ENCODE measurements at regions not wholly inside any gene's neighbourhood (a gene's known extent, or its start where the extent isn't known, plus 50 kb on each side); places are given as distances from the start of the nearest gene placed in this dataset.

GRCh38 chr6:144769142-144769541 is 484.0 kb downstream of the UTRN start:
- Histone ChIP-seq H3K27ac (ENCODE audit: insufficient read depth, low read length, poor library complexity, severe bottlenecking) (no peak overlapping the region), H3K36me3 (ENCODE audit: control insufficient read depth, insufficient read depth, low read length) (peaks cover 6% of the 10 kb centered on the region), H3K27me3 (replicated peaks; ENCODE audit: control insufficient read depth, insufficient read depth, low read length, poor library complexity, severe bottlenecking) (no peaks in the 10 kb centered on the region), H3K9me3 (ENCODE audit: control insufficient read depth, low read length) (no peaks in the 10 kb centered on the region), H3K4me1 (ENCODE audit: control insufficient read depth, insufficient read depth, low read length, poor library complexity, severe bottlenecking) (no peaks in the 10 kb centered on the region), H3K4me3 (ENCODE audit: insufficient read depth, low read depth, low read length, poor library complexity, severe bottlenecking) (no peak overlapping the region)
- no peak for DNase-seq

GRCh38 chr6:144776031-144776819 is 491.1 kb downstream of the UTRN start:
- Histone ChIP-seq H3K4me1 (ENCODE audit: control insufficient read depth, insufficient read depth, low read length, poor library complexity, severe bottlenecking) (no peaks in the 10 kb centered on the region), H3K9me3 (ENCODE audit: control insufficient read depth, low read length) (no peaks in the 10 kb centered on the region), H3K36me3 (ENCODE audit: control insufficient read depth, insufficient read depth, low read length) (peaks cover 5% of the 10 kb centered on the region), H3K4me3 (ENCODE audit: insufficient read depth, low read depth, low read length, poor library complexity, severe bottlenecking) (no peak overlapping the region), H3K27ac (ENCODE audit: insufficient read depth, low read length, poor library complexity, severe bottlenecking) (no peak overlapping the region), H3K27me3 (replicated peaks; ENCODE audit: control insufficient read depth, insufficient read depth, low read length, poor library complexity, severe bottlenecking) (no peaks in the 10 kb centered on the region)
- DNase-seq, result no peak

GRCh38 chr6:144777249-144777648 is 492.1 kb downstream of the UTRN start:
- no peak overlapping the region for H3K4me3 ChIP-seq (ENCODE audit: insufficient read depth, low read depth, low read length, poor library complexity, severe bottlenecking)
- H3K36me3 ChIP-seq (ENCODE audit: control insufficient read depth, insufficient read depth, low read length), result peaks cover 5% of the 10 kb centered on the region
- H3K4me1 ChIP-seq (ENCODE audit: control insufficient read depth, insufficient read depth, low read length, poor library complexity, severe bottlenecking), result no peaks in the 10 kb centered on the region
- no peaks in the 10 kb centered on the region for H3K27me3 ChIP-seq (replicated peaks; ENCODE audit: control insufficient read depth, insufficient read depth, low read length, poor library complexity, severe bottlenecking)
- H3K27ac ChIP-seq (ENCODE audit: insufficient read depth, low read length, poor library complexity, severe bottlenecking), result no peak overlapping the region
- no peak for DNase-seq
- H3K9me3 ChIP-seq (ENCODE audit: control insufficient read depth, low read length), result no peaks in the 10 kb centered on the region

- no peaks in the 10 kb centered on the region for H3K27me3 ChIP-seq (replicated peaks; ENCODE audit: control insufficient read depth, insufficient read depth, low read length, poor library complexity, severe bottlenecking)
- DNase-seq, result no peak
- H3K4me1 ChIP-seq (ENCODE audit: control insufficient read depth, insufficient read depth, low read length, poor library complexity, severe bottlenecking), result no peaks in the 10 kb centered on the region
- H3K9me3 ChIP-seq (ENCODE audit: control insufficient read depth, low read length), result no peaks in the 10 kb centered on the region
- H3K4me3 ChIP-seq (ENCODE audit: insufficient read depth, low read depth, low read length, poor library complexity, severe bottlenecking), result no peak overlapping the region
- no peak overlapping the region for H3K27ac ChIP-seq (ENCODE audit: insufficient read depth, low read length, poor library complexity, severe bottlenecking)
- H3K36me3 ChIP-seq (ENCODE audit: control insufficient read depth, insufficient read depth, low read length), result peaks cover 5% of the 10 kb centered on the region
Observed at GRCh38 chr6:144778056-144778455, 492.9 kb downstream of the UTRN start.

- Histone ChIP-seq H3K27me3 (replicated peaks; ENCODE audit: control insufficient read depth, insufficient read depth, low read length, poor library complexity, severe bottlenecking) (no peaks in the 10 kb centered on the region), H3K27ac (ENCODE audit: insufficient read depth, low read length, poor library complexity, severe bottlenecking) (no peak overlapping the region)
- DNase-seq, result no peak
Observed at GRCh38 chr6:144778773-144779492, 493.8 kb downstream of the UTRN start.

GRCh38 chr6:144781836-144782235 is 496.7 kb downstream of the UTRN start:
- peaks cover 5% of the 10 kb centered on the region for H3K36me3 ChIP-seq (ENCODE audit: control insufficient read depth, insufficient read depth, low read length)
- H3K9me3 ChIP-seq (ENCODE audit: control insufficient read depth, low read length), result no peaks in the 10 kb centered on the region
- no peak for DNase-seq
- no peaks in the 10 kb centered on the region for H3K4me1 ChIP-seq (ENCODE audit: control insufficient read depth, insufficient read depth, low read length, poor library complexity, severe bottlenecking)
- no peak overlapping the region for H3K27ac ChIP-seq (ENCODE audit: insufficient read depth, low read length, poor library complexity, severe bottlenecking)
- H3K4me3 ChIP-seq (ENCODE audit: insufficient read depth, low read depth, low read length, poor library complexity, severe bottlenecking), result no peak overlapping the region
- no peaks in the 10 kb centered on the region for H3K27me3 ChIP-seq (replicated peaks; ENCODE audit: control insufficient read depth, insufficient read depth, low read length, poor library complexity, severe bottlenecking)

More at GRCh38 chr6:144778773-144779492, 493.8 kb downstream of the UTRN start:
- Histone ChIP-seq H3K9me3 (ENCODE audit: control insufficient read depth, low read length) (no peaks in the 10 kb centered on the region), H3K36me3 (ENCODE audit: control insufficient read depth, insufficient read depth, low read length) (peaks cover 5% of the 10 kb centered on the region), H3K4me1 (ENCODE audit: control insufficient read depth, insufficient read depth, low read length, poor library complexity, severe bottlenecking) (no peaks in the 10 kb centered on the region), H3K4me3 (ENCODE audit: insufficient read depth, low read depth, low read length, poor library complexity, severe bottlenecking) (no peak overlapping the region)

GRCh38 chr6:144782634-144783033 is 497.5 kb downstream of the UTRN start:
- no peaks in the 10 kb centered on the region for H3K27me3 ChIP-seq (replicated peaks; ENCODE audit: control insufficient read depth, insufficient read depth, low read length, poor library complexity, severe bottlenecking)
- H3K4me3 ChIP-seq (ENCODE audit: insufficient read depth, low read depth, low read length, poor library complexity, severe bottlenecking), result no peak overlapping the region
- no peak overlapping the region for H3K27ac ChIP-seq (ENCODE audit: insufficient read depth, low read length, poor library complexity, severe bottlenecking)
- no peak for DNase-seq
- H3K4me1 ChIP-seq (ENCODE audit: control insufficient read depth, insufficient read depth, low read length, poor library complexity, severe bottlenecking), result no peaks in the 10 kb centered on the region
- H3K9me3 ChIP-seq (ENCODE audit: control insufficient read depth, low read length), result no peaks in the 10 kb centered on the region
- H3K36me3 ChIP-seq (ENCODE audit: control insufficient read depth, insufficient read depth, low read length), result peaks cover 5% of the 10 kb centered on the region

- peaks cover 11% of the 10 kb centered on the region for H3K36me3 ChIP-seq (ENCODE audit: control insufficient read depth, insufficient read depth, low read length)
- no peaks in the 10 kb centered on the region for H3K27me3 ChIP-seq (replicated peaks; ENCODE audit: control insufficient read depth, insufficient read depth, low read length, poor library complexity, severe bottlenecking)
- no peaks in the 10 kb centered on the region for H3K4me1 ChIP-seq (ENCODE audit: control insufficient read depth, insufficient read depth, low read length, poor library complexity, severe bottlenecking)
- no peak overlapping the region for H3K27ac ChIP-seq (ENCODE audit: insufficient read depth, low read length, poor library complexity, severe bottlenecking)
- no peak overlapping the region for H3K4me3 ChIP-seq (ENCODE audit: insufficient read depth, low read depth, low read length, poor library complexity, severe bottlenecking)
- H3K9me3 ChIP-seq (ENCODE audit: control insufficient read depth, low read length), result no peaks in the 10 kb centered on the region
- DNase-seq, result no peak
Observed at GRCh38 chr6:144785056-144785455, 499.9 kb downstream of the UTRN start.

GRCh38 chr6:144786825-144787224 is 501.7 kb downstream of the UTRN start:
- peaks cover 17% of the 10 kb centered on the region for H3K36me3 ChIP-seq (ENCODE audit: control insufficient read depth, insufficient read depth, low read length)
- H3K27me3 ChIP-seq (replicated peaks; ENCODE audit: control insufficient read depth, insufficient read depth, low read length, poor library complexity, severe bottlenecking), result no peaks in the 10 kb centered on the region
- no peaks in the 10 kb centered on the region for H3K9me3 ChIP-seq (ENCODE audit: control insufficient read depth, low read length)
- no peak overlapping the region for H3K27ac ChIP-seq (ENCODE audit: insufficient read depth, low read length, poor library complexity, severe bottlenecking)
- DNase-seq, result no peak
- no peaks in the 10 kb centered on the region for H3K4me1 ChIP-seq (ENCODE audit: control insufficient read depth, insufficient read depth, low read length, poor library complexity, severe bottlenecking)
- H3K4me3 ChIP-seq (ENCODE audit: insufficient read depth, low read depth, low read length, poor library complexity, severe bottlenecking), result no peak overlapping the region

- no peak overlapping the region for H3K4me3 ChIP-seq (ENCODE audit: insufficient read depth, low read depth, low read length, poor library complexity, severe bottlenecking)
- H3K27ac ChIP-seq (ENCODE audit: insufficient read depth, low read length, poor library complexity, severe bottlenecking), result no peak overlapping the region
- DNase-seq, result no peak
- no peaks in the 10 kb centered on the region for H3K27me3 ChIP-seq (replicated peaks; ENCODE audit: control insufficient read depth, insufficient read depth, low read length, poor library complexity, severe bottlenecking)
- H3K4me1 ChIP-seq (ENCODE audit: control insufficient read depth, insufficient read depth, low read length, poor library complexity, severe bottlenecking), result no peaks in the 10 kb centered on the region
- no peaks in the 10 kb centered on the region for H3K9me3 ChIP-seq (ENCODE audit: control insufficient read depth, low read length)
- H3K36me3 ChIP-seq (ENCODE audit: control insufficient read depth, insufficient read depth, low read length), result peaks cover 42% of the 10 kb centered on the region
Observed at GRCh38 chr6:144793744-144794143, 508.6 kb downstream of the UTRN start.

All from effector memory CD4-positive, alpha-beta T cell (primary cell).